H1 (cell line): ENCODE measurements at regions not wholly inside any gene's neighbourhood (a gene's known extent, or its start where the extent isn't known, plus 50 kb on each side); places are given as distances from the start of the nearest gene placed in this dataset.

Source experiments
- ASH2L ChIP-seq: fragments of 200-600, 300-600 bp; sonication (generic); IDR thresholded peaks from one replicate; pipeline ENCODE4 v1.7.1; 2017; ENCODE audit warnings: low read length
- BACH1 ChIP-seq: IDR thresholded peaks from 2 replicates; pipeline ENCODE4 v1.6.1; 2012; ENCODE audit warnings: low read length, improper control_type of control experiment
- CHD7 ChIP-seq: fragments of 300-600 bp; sonication (generic); IDR thresholded peaks from 2 replicates; pipeline ENCODE4 v1.7.1; 2012; ENCODE audit warnings: low read length, moderate library complexity, mild to moderate bottlenecking, inconsistent platforms; ENCODE audit not compliant: insufficient replicate concordance
- JUND ChIP-seq: IDR thresholded peaks from 2 replicates; pipeline ENCODE4 v1.6.1; 2011; ENCODE audit warnings: mild to moderate bottlenecking, improper control_type of control experiment, low read length
- POLR2AphosphoS5 ChIP-seq: IDR thresholded peaks from 2 replicates; pipeline ENCODE4 v1.6.1; 2011; ENCODE audit warnings: low read depth, low read length
- TEAD4 ChIP-seq: IDR thresholded peaks from 2 replicates; pipeline ENCODE4 v1.6.1; 2012; ENCODE audit warnings: low read depth, low read length, inconsistent platforms, mixed read lengths
- YY1 ChIP-seq: IDR thresholded peaks from 2 replicates; pipeline ENCODE4 v1.6.1; 2011; ENCODE audit warnings: low read depth, mild to moderate bottlenecking, low read length

- TF ChIP-seq POLR2AphosphoS5 (no peak), YY1 (no peak), ASH2L (no peak), JUND (no peak), BACH1 (no peak), CHD7 (no peak), TEAD4 (no peak)
These were observed 65.3 kb upstream of the HTR4 start (continued) for GRCh38 chr5:148719605-148720004.
